Left kidney (tissue), 1 donor: ENCODE measurements at regions not wholly inside any gene's neighbourhood (a gene's known extent, or its start where the extent isn't known, plus 50 kb on each side); places are given as distances from the start of the nearest gene placed in this dataset.

Experiments
- DNase-seq: peaks from one replicate; pipeline ENCODE4 v3.0.0-alpha.2; 2013

DNA sequence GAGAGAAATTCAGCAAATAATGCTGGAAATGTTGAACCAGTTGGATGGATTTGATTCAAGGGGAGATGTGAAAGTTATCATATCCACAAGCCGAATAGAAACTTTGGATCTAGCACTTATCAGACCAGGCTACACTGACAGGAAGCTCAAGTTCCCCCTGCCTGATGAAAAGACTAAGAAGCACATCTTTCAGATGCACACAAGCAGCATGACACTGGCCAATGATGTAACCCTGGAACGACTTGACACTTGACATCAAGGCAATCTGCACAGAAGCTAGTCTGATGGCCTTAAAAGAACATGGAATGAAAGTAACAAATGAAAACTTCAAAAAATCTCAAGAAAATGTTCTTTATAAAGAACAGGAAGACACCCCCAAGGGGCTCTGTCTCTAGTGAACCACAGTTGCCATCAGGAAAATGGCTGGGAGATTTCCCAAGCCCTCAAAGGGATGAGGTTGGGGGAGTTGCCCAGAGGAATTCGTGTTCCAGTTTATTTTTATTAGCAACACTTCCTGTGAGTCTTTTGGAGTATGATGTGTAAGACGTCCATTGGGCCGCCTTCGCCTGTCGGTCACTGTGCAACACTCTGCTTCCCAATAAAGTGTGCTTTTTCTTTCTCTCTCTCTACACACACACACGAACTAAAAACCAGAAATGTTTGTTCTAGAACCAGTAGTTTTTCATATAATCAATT is 200.0 kb downstream of the HIBADH start:
- no peak for DNase-seq

GRCh38 chr7:27464970-27465369 is 197.7 kb downstream of the HIBADH start:
- no peak for DNase-seq

- DNase-seq, result no peak
Measured at GRCh38 chr7:27466703-27467102, 196.0 kb downstream of the HIBADH start.

DNA sequence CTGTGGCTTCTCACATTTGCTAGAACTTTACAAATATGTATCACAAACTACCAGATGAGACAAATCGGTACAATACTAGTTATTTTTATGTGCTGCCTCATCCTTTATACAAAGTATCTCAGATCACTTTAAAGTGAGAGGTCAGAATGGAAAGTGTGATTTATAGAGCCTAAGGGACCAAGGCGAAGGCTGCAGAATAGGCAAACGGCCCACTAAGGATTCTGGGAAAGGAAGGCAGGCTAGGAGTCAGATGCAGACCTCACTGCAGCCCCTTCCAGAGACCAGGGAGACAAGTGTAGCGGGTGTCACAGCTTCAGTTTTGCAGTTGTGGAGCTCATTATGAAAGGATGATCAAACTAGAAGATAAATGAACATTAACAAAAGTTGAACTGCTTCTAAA is 190.6 kb downstream of the HIBADH start:
- no peak for DNase-seq
